SK-N-SH (cell line): ENCODE measurements at regions not wholly inside any gene's neighbourhood (a gene's known extent, or its start where the extent isn't known, plus 50 kb on each side); places are given as distances from the start of the nearest gene placed in this dataset.

Source experiments
- CTCF ChIA-PET: fragments of 300-600, 350-600 bp; formaldehyde crosslinking; extraction: SDS; loops from one replicate; lab custom pipeline; 2021; lab: Yijun Ruan, JAX
- POLR2A ChIA-PET: fragments of 350-600 bp; sonication (Branson Sonifier 250); formaldehyde crosslinking; extraction: SDS; loops from one replicate; lab custom pipeline; 2020; ENCODE audit warnings: antibody characterized with exemption, inconsistent platforms; lab: Yijun Ruan, JAX
- DNase-seq: peaks from one replicate; pipeline ENCODE4 v3.0.0; 2012
- H2AFZ ChIP-seq: fragments of 200-600 bp; sonication (generic); 2 replicates; pipeline ENCODE4 v1.8.1; 2016; ENCODE audit warnings: antibody characterized with exemption, mild to moderate bottlenecking, low read depth
- H3F3A ChIP-seq: fragments of 200-600 bp; sonication (generic); replicated peaks from 2 replicates; pipeline ENCODE3; 2016; ENCODE audit warnings: antibody characterized with exemption, mild to moderate bottlenecking; ENCODE audit not compliant: insufficient read depth
- H3K27ac ChIP-seq, 2 experiments: fragments of 200-500 bp in 1 of 2; fragments of 200-600 bp in 1 of 2; sonication (Bioruptor generic) in 1 of 2; sonication (generic), shearing (Covaris generic) in 1 of 2; 2 replicates each; pipeline versions ENCODE4 v1.5.1 to v1.6.1; 2014 to 2016; ENCODE audit warnings: low read depth in 2 of 2, inconsistent platforms in 1 of 2, low read length in 1 of 2, mild to moderate bottlenecking in 1 of 2, mixed read lengths in 1 of 2
- H3K27me3 ChIP-seq: fragments of 200-600 bp; sonication (generic), shearing (Covaris generic); 2 replicates; pipeline ENCODE4 v1.6.1; 2016; ENCODE audit warnings: mixed run types; ENCODE audit not compliant: insufficient read depth
- H3K36me3 ChIP-seq, 2 experiments: fragments of 200-500 bp in 1 of 2; fragments of 200-600 bp in 1 of 2; sonication (Bioruptor generic) in 1 of 2; sonication (generic) in 1 of 2; replicated peaks in 1 of 2; 2 replicates each; pipeline versions ENCODE3 to v1.5.1; 2014 to 2016; ENCODE audit warnings: low read length in 1 of 2, mild to moderate bottlenecking in 1 of 2; ENCODE audit not compliant: insufficient read depth in 2 of 2, control insufficient read depth in 1 of 2
- H3K4me1 ChIP-seq, 2 experiments: fragments of 200-500 bp in 1 of 2; fragments of 200-600 bp in 1 of 2; sonication (Bioruptor generic) in 1 of 2; sonication (generic), shearing (Covaris generic) in 1 of 2; 2 replicates each; pipeline versions ENCODE4 v1.5.1 to v1.6.1; 2014 to 2016; ENCODE audit warnings: low read depth in 1 of 2, low read length in 1 of 2, mixed run types in 1 of 2; ENCODE audit not compliant: insufficient read depth in 2 of 2, control insufficient read depth in 1 of 2
- H3K4me2 ChIP-seq: fragments of 200-600 bp; sonication (generic), shearing (Covaris generic); 2 replicates; pipeline ENCODE4 v1.6.1; 2017; ENCODE audit warnings: mixed run types
- H3K4me3 ChIP-seq, 2 experiments: fragments of 200-500 bp in 1 of 2; fragments of 200-600 bp in 1 of 2; sonication (Bioruptor generic) in 1 of 2; sonication (generic), shearing (Covaris generic) in 1 of 2; 2 replicates each; pipeline versions ENCODE4 v1.5.1 to v1.8.1; 2014 to 2016; ENCODE audit warnings: low read depth in 2 of 2, inconsistent platforms in 1 of 2, low read length in 1 of 2, mild to moderate bottlenecking in 1 of 2, mixed read lengths in 1 of 2, moderate library complexity in 1 of 2
- H3K79me2 ChIP-seq: fragments of 200-600 bp; sonication (generic); 2 replicates; pipeline ENCODE4 v1.8.1; 2017; ENCODE audit warnings: mild to moderate bottlenecking; ENCODE audit not compliant: insufficient read depth
- H3K9ac ChIP-seq: fragments of 200-600 bp; sonication (generic); 2 replicates; pipeline ENCODE4 v1.6.1; 2017; ENCODE audit warnings: mixed run types
- H3K9me2 ChIP-seq: fragments of 200-600 bp; sonication (generic); 2 replicates; pipeline ENCODE4 v1.6.1; 2017; ENCODE audit warnings: mixed run types
- H3K9me3 ChIP-seq: fragments of 200-600 bp; sonication (generic); 2 replicates; pipeline ENCODE4 v1.6.1; 2017; ENCODE audit warnings: mixed run types, mild to moderate bottlenecking, moderate library complexity
- H4K20me1 ChIP-seq: fragments of 200-600 bp; sonication (generic); 2 replicates; pipeline ENCODE4 v1.6.1; 2017; ENCODE audit warnings: mild to moderate bottlenecking, mixed run types; ENCODE audit not compliant: insufficient read depth
- ELF1 ChIP-seq: IDR thresholded peaks from 2 replicates; pipeline ENCODE4 v1.4.0; 2012
- EZH2phosphoT487 ChIP-seq: fragments of 200-600 bp; sonication (generic); IDR thresholded peaks from 2 replicates; pipeline ENCODE4 v1.6.1; 2017; ENCODE audit warnings: low read depth, mixed run types, mild to moderate bottlenecking, antibody characterized with exemption, moderate library complexity, borderline replicate concordance
- GABPA ChIP-seq: IDR thresholded peaks from 2 replicates; pipeline ENCODE4 v1.4.0; 2012; ENCODE audit warnings: low read depth, mild to moderate bottlenecking
- GATA2 ChIP-seq: sonication (generic); formaldehyde crosslinking; IDR thresholded peaks from 2 replicates; pipeline ENCODE4 v1.5.0; 2020; ENCODE audit warnings: mild to moderate bottlenecking, missing genetic modification reagents
- JUND ChIP-seq: IDR thresholded peaks from 2 replicates; pipeline ENCODE4 v1.4.0; 2012
- MEF2A ChIP-seq: IDR thresholded peaks from 2 replicates; pipeline ENCODE4 v1.4.0; 2012; ENCODE audit warnings: low read depth, borderline replicate concordance
- MXI1 ChIP-seq: IDR thresholded peaks from 2 replicates; pipeline ENCODE4 v1.6.1; 2012; ENCODE audit warnings: mild to moderate bottlenecking, low read depth, low read length, improper control_type of control experiment
- NRF1 ChIP-seq: IDR thresholded peaks from 2 replicates; pipeline ENCODE4 v1.6.1; 2012; ENCODE audit warnings: low read depth, mild to moderate bottlenecking, low read length
- PBX3 ChIP-seq: IDR thresholded peaks from 2 replicates; pipeline ENCODE4; 2012
- RCOR1 ChIP-seq: fragments of 150-350 bp; IDR thresholded peaks from 2 replicates; pipeline ENCODE4 v1.6.1; 2017; ENCODE audit warnings: antibody characterized with exemption, low read length
- RFX5 ChIP-seq: IDR thresholded peaks from 2 replicates; pipeline ENCODE4 v1.6.1; 2012; ENCODE audit warnings: mild to moderate bottlenecking, improper control_type of control experiment, low read length
- RXRA ChIP-seq: IDR thresholded peaks from 2 replicates; pipeline ENCODE4 v1.4.0; 2012; ENCODE audit warnings: low read depth, mild to moderate bottlenecking, borderline replicate concordance
- SIN3A ChIP-seq: IDR thresholded peaks from 2 replicates; pipeline ENCODE4 v1.6.1; 2012; ENCODE audit warnings: low read depth, mild to moderate bottlenecking, low read length, moderate library complexity, borderline replicate concordance
- SMC3 ChIP-seq: IDR thresholded peaks from 2 replicates; pipeline ENCODE4 v1.6.1; 2012; ENCODE audit warnings: low read depth, low read length, improper control_type of control experiment
- TAF1 ChIP-seq: IDR thresholded peaks from 2 replicates; pipeline ENCODE4 v1.6.1; 2012; ENCODE audit warnings: low read depth, mild to moderate bottlenecking, low read length, moderate library complexity, borderline replicate concordance
- USF1 ChIP-seq: IDR thresholded peaks from 2 replicates; pipeline ENCODE4 v1.4.0; 2012; ENCODE audit warnings: low read depth, borderline replicate concordance
- WGBS: methylation state at CpG from one replicate; pipeline ENCODE4 v1.1.6; 2017; ENCODE audit warnings: low lambda C conversion rate; 5-methylcytosine and 5-hydroxymethylcytosine counted together

- H2AFZ ChIP-seq, result peak overlapping the region; percentile 8; the same call in 1 of the 2 replicates
- no peaks in the 10 kb centered on the region for H3K36me3 ChIP-seq
- H3K27ac ChIP-seq, result no peak overlapping the region
- H3K9me3 ChIP-seq, result peaks cover 6% of the 10 kb centered on the region; the same call in 1 of the 2 replicates
- H3K4me3 ChIP-seq, result no peak overlapping the region
- POLR2A ChIA-PET, result interaction anchor here (1.0 kb wide), 1 partner anchor 112 kb away, joined by 3 read pairs; no protein-coding TSS in a partner anchor
- H3K27me3 ChIP-seq, result no peaks in the 10 kb centered on the region
- DNase-seq, result no peak
- 93% methylated on average over 1 of the region's 1 CpG for WGBS
- H3K4me2 ChIP-seq, result no peak overlapping the region
- no peak overlapping the region for H3K9ac ChIP-seq
- no peaks in the 10 kb centered on the region for H3K79me2 ChIP-seq
- no peak for TF ChIP-seq MEF2A
- TF ChIP-seq RXRA, result no peak
- TF ChIP-seq NRF1, result no peak
- TF ChIP-seq USF1, result no peak
- no peak for TF ChIP-seq JUND
- no peak for TF ChIP-seq RFX5
- no peak for TF ChIP-seq GATA2 (CRISPR knock-in tag)
- TF ChIP-seq SIN3A, result no peak
- no peak for TF ChIP-seq TAF1
- TF ChIP-seq PBX3, result no peak
- no peaks in the 10 kb centered on the region for H4K20me1 ChIP-seq
- CTCF ChIA-PET, result no interaction called here
- H3K9me2 ChIP-seq, result no peaks in the 10 kb centered on the region
- peaks cover 0 to 2% of the 10 kb centered on the region in 2 experiments; a peak in 1 of 4 replicates for H3K4me1 ChIP-seq
- H3F3A ChIP-seq, result no peaks in the 10 kb centered on the region
Observed at GRCh38 chr2:70012887-70013286, 51.5 kb upstream of the ASPRV1 start.

GRCh38 chr2:70011786-70012185 lies 50.4 kb upstream of the ASPRV1 start:
- TF ChIP-seq USF1, result no peak
- no peak for TF ChIP-seq GABPA
- no peak for TF ChIP-seq PBX3
- TF ChIP-seq EZH2phosphoT487, result no peak
- TF ChIP-seq SIN3A, result no peak
- no peak for TF ChIP-seq RXRA
- TF ChIP-seq SMC3, result no peak
- TF ChIP-seq MEF2A, result no peak
- TF ChIP-seq RCOR1, result no peak
- no peak for TF ChIP-seq MXI1
- TF ChIP-seq ELF1, result no peak
- H3K9ac ChIP-seq, result no peak overlapping the region
- no peaks in the 10 kb centered on the region for H3F3A ChIP-seq
- H3K27ac ChIP-seq, result no peak overlapping the region
- H4K20me1 ChIP-seq, result no peaks in the 10 kb centered on the region
- 80% methylated on average over 7 of the region's 7 CpGs for WGBS
- no peak overlapping the region for H3K4me3 ChIP-seq
- no peak overlapping the region for H3K4me2 ChIP-seq
- no peak overlapping the region for H2AFZ ChIP-seq
- POLR2A ChIA-PET, result no interaction called here
- H3K9me3 ChIP-seq, result no peaks in the 10 kb centered on the region
- CTCF ChIA-PET, result no interaction called here
- no peak for DNase-seq
- H3K79me2 ChIP-seq, result no peaks in the 10 kb centered on the region
- no peaks in the 10 kb centered on the region for H3K36me3 ChIP-seq
- peaks cover 0 to 2% of the 10 kb centered on the region in 2 experiments; a peak in 1 of 4 replicates for H3K4me1 ChIP-seq
- no peaks in the 10 kb centered on the region for H3K9me2 ChIP-seq
- no peaks in the 10 kb centered on the region for H3K27me3 ChIP-seq
